ENCODE measurements at regions not wholly inside any gene's neighbourhood (a gene's known extent, or its start where the extent isn't known, plus 50 kb on each side); places are given as distances from the start of the nearest gene placed in this dataset.

- H3K4me2 ChIP-seq (replicated peaks; ENCODE audit: extremely low read depth, low read length, poor library complexity, severe bottlenecking) = no peak overlapping the region
- no peak overlapping the region for H3K27ac ChIP-seq (ENCODE audit: low read depth in 1 of 2, low read length in 2 of 2)
- H3K4me1 ChIP-seq (ENCODE audit: control insufficient read depth in 1 of 2, insufficient read depth in 2 of 2, low read length in 2 of 2) = peaks cover 23 to 26% of the 10 kb centered on the region in 2 donors
- no peak for TF ChIP-seq CTCF (IDR thresholded peaks at IDR 0.05)
- no peaks in the 10 kb centered on the region for H4K20me1 ChIP-seq (ENCODE audit: insufficient read depth, low read length)
- Mint-ChIP-seq H3K9me3 (no peaks in the 10 kb centered on the region), H3K36me3 (peaks cover 0 to 2% of the 10 kb centered on the region in 2 donors), H3K4me3 (no peak overlapping the region), H3K27ac (no peak overlapping the region), H3K27me3 (ENCODE audit: low read depth in 3 of 3) (peaks cover 12 to 25% (median 19%) of the 10 kb centered on the region in 3 donors), H3K4me1 (peaks cover 29% of the 10 kb centered on the region)
- H3K27me3 ChIP-seq (ENCODE audit: control insufficient read depth in 2 of 2, insufficient read depth in 2 of 2, low read length in 2 of 2) = peaks cover 19 to 24% of the 10 kb centered on the region in 2 donors
- intact Hi-C loops (cut with micrococcal nuclease) = loop anchor here in 1 of 2 donors (5.0 kb wide), 1 partner anchor 178 kb away; no protein-coding TSS in a partner anchor
- WGBS (ENCODE audit: insufficient coverage) = over 99% methylated on average over 7 of the region's 7 CpGs
- DNase-seq = no peak
- no peak overlapping the region for H3K4me3 ChIP-seq (replicated peaks in 1 of 3; ENCODE audit: low read depth in 2 of 3, low read length in 3 of 3)
- H3K9ac ChIP-seq (ENCODE audit: insufficient read depth, low read length, poor library complexity, severe bottlenecking) = no peak overlapping the region
- no peaks in the 10 kb centered on the region for H3K79me2 ChIP-seq (ENCODE audit: insufficient read depth, low read length)
- no peaks in the 10 kb centered on the region for H3K9me3 ChIP-seq (replicated peaks in 1 of 2; ENCODE audit: control insufficient read depth in 1 of 2, insufficient read depth in 1 of 2, low read length in 2 of 2)
- H3K36me3 ChIP-seq (replicated peaks in 1 of 2; ENCODE audit: control insufficient read depth in 1 of 2, insufficient read depth in 2 of 2, low read length in 2 of 2) = no peaks in the 10 kb centered on the region
- H2AFZ ChIP-seq (ENCODE audit: insufficient read depth, low read depth, low read length, poor library complexity, severe bottlenecking) = no peak overlapping the region
These were observed 104.7 kb upstream of the CLMP start for GRCh38 chr11:123299721-123300120.

DNA sequence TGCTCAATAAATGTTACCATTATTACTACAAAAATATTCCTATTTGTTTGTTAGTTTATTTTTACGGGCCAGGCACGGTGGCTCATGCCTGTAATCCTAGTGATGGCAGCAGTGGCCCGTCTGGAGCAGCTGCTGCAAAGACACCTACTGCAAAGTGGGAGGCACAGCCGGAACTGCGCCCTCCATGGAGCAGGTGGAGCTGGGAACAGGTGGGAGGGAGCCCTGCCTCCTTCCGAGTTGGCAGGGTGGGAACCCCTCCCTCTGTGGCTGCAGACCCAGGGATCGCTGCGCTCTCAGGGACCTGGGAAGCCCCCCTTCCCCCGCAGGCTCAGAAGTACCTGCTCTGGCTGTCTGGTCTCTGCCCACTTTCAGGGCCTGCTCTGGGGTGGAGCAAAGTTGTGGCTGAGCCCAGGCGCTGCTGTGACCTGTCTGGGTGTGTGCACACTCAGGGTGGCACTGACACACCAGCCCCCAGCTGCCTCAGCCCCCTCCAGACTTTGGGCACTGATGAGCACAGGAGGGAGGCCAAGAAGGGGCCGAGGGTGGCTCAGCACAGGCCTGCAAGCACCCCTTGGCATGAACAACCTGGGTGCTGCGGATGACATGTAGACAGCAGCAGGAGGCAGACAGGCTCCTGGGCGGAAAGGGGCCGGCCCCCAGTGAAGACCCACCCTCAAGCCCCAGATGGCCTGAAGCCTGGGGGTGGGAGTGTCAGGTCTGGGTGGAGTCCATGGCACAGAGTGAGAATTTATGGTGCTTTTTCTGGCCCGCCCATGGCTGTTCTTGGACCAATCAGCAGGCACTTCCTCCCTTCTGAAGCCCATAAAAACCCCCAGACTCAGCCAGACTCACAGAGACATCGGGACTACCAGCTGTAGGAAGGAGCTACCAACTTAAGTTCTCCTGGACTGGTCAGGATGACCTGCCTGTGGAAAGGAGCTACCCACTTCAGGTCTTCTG lies 103.7 kb upstream of the CLMP start:
- Histone ChIP-seq H4K20me1 (ENCODE audit: insufficient read depth, low read length) (no peaks in the 10 kb centered on the region), H2AFZ (ENCODE audit: insufficient read depth, low read depth, low read length, poor library complexity, severe bottlenecking) (no peak overlapping the region), H3K9ac (ENCODE audit: insufficient read depth, low read length, poor library complexity, severe bottlenecking) (no peak overlapping the region), H3K4me1 (ENCODE audit: control insufficient read depth in 1 of 2, insufficient read depth in 2 of 2, low read length in 2 of 2) (peaks cover 23 to 26% of the 10 kb centered on the region in 2 donors), H3K4me3 (replicated peaks in 1 of 3; ENCODE audit: low read depth in 2 of 3, low read length in 3 of 3) (no peak overlapping the region), H3K27ac (ENCODE audit: low read depth in 1 of 2, low read length in 2 of 2) (no peak overlapping the region), H3K9me3 (replicated peaks in 1 of 2; ENCODE audit: control insufficient read depth in 1 of 2, insufficient read depth in 1 of 2, low read length in 2 of 2) (no peaks in the 10 kb centered on the region), H3K79me2 (ENCODE audit: insufficient read depth, low read length) (no peaks in the 10 kb centered on the region), H3K4me2 (replicated peaks; ENCODE audit: extremely low read depth, low read length, poor library complexity, severe bottlenecking) (no peak overlapping the region), H3K27me3 (ENCODE audit: control insufficient read depth in 2 of 2, insufficient read depth in 2 of 2, low read length in 2 of 2) (peaks cover 16 to 20% of the 10 kb centered on the region in 2 donors), H3K36me3 (replicated peaks in 1 of 2; ENCODE audit: control insufficient read depth in 1 of 2, insufficient read depth in 2 of 2, low read length in 2 of 2) (no peaks in the 10 kb centered on the region)
- no peak for TF ChIP-seq CTCF (IDR thresholded peaks at IDR 0.05)
- peaks cover 29% of the 10 kb centered on the region for H3K4me1 Mint-ChIP-seq
- H3K9me3 Mint-ChIP-seq = no peaks in the 10 kb centered on the region
- peaks cover 10 to 19% (median 19%) of the 10 kb centered on the region in 3 donors for H3K27me3 Mint-ChIP-seq (ENCODE audit: low read depth in 3 of 3)
- H3K36me3 Mint-ChIP-seq = peaks cover 0 to 2% of the 10 kb centered on the region in 2 donors
- no peak overlapping the region for H3K4me3 Mint-ChIP-seq
- H3K27ac Mint-ChIP-seq = no peak overlapping the region
- WGBS (ENCODE audit: insufficient coverage) = 93% methylated on average over 13 of the region's 16 CpGs
- intact Hi-C loops (cut with micrococcal nuclease) = no loop called here
- no peak for DNase-seq

Measured in CD14-positive monocyte (primary cell).